NCI-H146 treated with DMSO at 0.1 percent for 48 hours (cell line): ENCODE measurements at regions not wholly inside any gene's neighbourhood (a gene's known extent, or its start where the extent isn't known, plus 50 kb on each side); places are given as distances from the start of the nearest gene placed in this dataset.

Experiments
- DNase-seq: peaks from one replicate; lab custom pipeline; 2025; ENCODE audit not compliant: unreplicated experiment; lab: John Stamatoyannopoulos, UW

GRCh38 chr11:70942593-70942992 lies 309.8 kb downstream of the SHANK2 start:
- DNase-seq = no peak

GRCh38 chr11:70944141-70944540 lies 308.2 kb downstream of the SHANK2 start:
- DNase-seq = no peak

GRCh38 chr11:70944636-70945035 lies 307.7 kb downstream of the SHANK2 start:
- no peak for DNase-seq

- no peak for DNase-seq
Measured at GRCh38 chr11:70948398-70948797, 304.0 kb downstream of the SHANK2 start.

GRCh38 chr11:70948855-70949531 lies 303.4 kb downstream of the SHANK2 start:
- DNase-seq = peak; percentile 37

GRCh38 chr11:70951139-70951804 lies 301.1 kb downstream of the SHANK2 start:
- DNase-seq = no peak

- no peak for DNase-seq
Measured at GRCh38 chr11:70952191-70952590, 300.2 kb downstream of the SHANK2 start.

GRCh38 chr11:70953720-70954119 lies 298.7 kb downstream of the SHANK2 start:
- DNase-seq = no peak

GRCh38 chr11:70954471-70954870 lies 297.9 kb downstream of the SHANK2 start:
- no peak for DNase-seq
